ENCODE measurements at regions not wholly inside any gene's neighbourhood (a gene's known extent, or its start where the extent isn't known, plus 50 kb on each side); places are given as distances from the start of the nearest gene placed in this dataset.

DNA sequence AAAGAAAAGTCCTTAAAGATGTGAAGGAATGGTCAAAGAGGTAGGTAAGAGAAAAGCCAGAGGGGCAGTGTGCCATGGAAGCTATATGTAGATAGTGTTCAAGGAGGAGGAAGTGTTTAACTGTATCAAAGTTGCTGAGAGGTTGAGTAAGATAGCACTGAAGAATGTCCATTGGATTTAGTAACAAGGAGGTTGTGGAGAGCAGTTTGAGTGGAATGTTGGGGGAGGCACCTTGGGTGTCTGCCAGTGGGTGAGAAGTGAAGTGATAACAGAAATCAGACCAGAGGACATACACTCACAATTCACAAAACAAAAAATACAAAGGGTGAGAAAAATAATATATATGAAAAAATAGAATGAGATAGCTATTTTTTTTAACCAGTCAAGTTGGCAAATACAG lies 121.3 kb upstream of the AMOT start:
- no peak for TF ChIP-seq EZH2 (IDR thresholded peaks at IDR 0.05; ENCODE audit: borderline replicate concordance, low read length)
- TF ChIP-seq, protein P1, sequence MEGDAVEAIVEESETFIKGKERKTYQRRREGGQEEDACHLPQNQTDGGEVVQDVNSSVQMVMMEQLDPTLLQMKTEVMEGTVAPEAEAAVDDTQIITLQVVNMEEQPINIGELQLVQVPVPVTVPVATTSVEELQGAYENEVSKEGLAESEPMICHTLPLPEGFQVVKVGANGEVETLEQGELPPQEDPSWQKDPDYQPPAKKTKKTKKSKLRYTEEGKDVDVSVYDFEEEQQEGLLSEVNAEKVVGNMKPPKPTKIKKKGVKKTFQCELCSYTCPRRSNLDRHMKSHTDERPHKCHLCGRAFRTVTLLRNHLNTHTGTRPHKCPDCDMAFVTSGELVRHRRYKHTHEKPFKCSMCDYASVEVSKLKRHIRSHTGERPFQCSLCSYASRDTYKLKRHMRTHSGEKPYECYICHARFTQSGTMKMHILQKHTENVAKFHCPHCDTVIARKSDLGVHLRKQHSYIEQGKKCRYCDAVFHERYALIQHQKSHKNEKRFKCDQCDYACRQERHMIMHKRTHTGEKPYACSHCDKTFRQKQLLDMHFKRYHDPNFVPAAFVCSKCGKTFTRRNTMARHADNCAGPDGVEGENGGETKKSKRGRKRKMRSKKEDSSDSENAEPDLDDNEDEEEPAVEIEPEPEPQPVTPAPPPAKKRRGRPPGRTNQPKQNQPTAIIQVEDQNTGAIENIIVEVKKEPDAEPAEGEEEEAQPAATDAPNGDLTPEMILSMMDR (IDR thresholded peaks at IDR 0.05; ENCODE audit: low read length), result no peak

Measured in OCI-LY1 (cell line).